Peyer's patch (tissue), 4 donors: ENCODE measurements at regions not wholly inside any gene's neighbourhood (a gene's known extent, or its start where the extent isn't known, plus 50 kb on each side); places are given as distances from the start of the nearest gene placed in this dataset.

Experiments
- CTCF ChIP-seq, 6 experiments: fragments of 450-650 bp in 4 of 6; fragments of 200-600 bp in 2 of 6; sonication (generic) in 1 of 6; IDR thresholded peaks; one replicate each; pipeline ENCODE4 v1.5.1; 2017 to 2019; ENCODE audit warnings: antibody characterized with exemption in 6 of 6, mild to moderate bottlenecking in 3 of 6, moderate library complexity in 1 of 6
- POLR2A ChIP-seq, 2 donors: fragments of 450-650 bp; IDR thresholded peaks; one replicate each; pipeline ENCODE4 v1.5.1; 2017; ENCODE audit warnings: antibody characterized with exemption in 2 of 2, mild to moderate bottlenecking in 2 of 2, moderate library complexity in 2 of 2

DNA sequence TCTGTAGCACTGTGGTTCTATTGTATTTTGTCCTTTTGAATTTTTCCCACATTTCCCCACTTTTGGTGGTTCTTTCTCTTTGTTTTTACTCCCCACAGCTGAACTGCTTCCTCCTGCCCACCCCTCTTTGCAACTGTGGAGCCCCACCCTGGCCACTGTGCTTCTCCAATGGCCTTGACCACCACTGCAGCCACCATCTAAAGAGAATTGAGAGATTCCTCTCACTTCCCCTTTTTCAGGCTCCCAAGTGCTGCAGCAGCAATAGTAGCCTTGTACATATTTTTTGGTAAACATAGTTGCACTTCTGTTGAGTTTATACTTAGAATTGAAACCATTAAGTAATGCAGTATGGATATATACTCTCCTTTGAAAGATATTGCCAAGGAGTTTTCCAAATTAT, 51.3 kb upstream of the FRMPD3 start:
- TF ChIP-seq CTCF (IDR thresholded peaks at IDR 0.05), result no peak
- no peak for TF ChIP-seq POLR2A (IDR thresholded peaks at IDR 0.05)
